ENCODE measurements at regions not wholly inside any gene's neighbourhood (a gene's known extent, or its start where the extent isn't known, plus 50 kb on each side); places are given as distances from the start of the nearest gene placed in this dataset.

GRCh38 chr18:14905350-14905749, 157.4 kb downstream of the ANKRD30B start:
- DNase-seq (ENCODE audit: low spot score): no peak

GRCh38 chr18:14905979-14906378, 158.0 kb downstream of the ANKRD30B start:
- no peak for DNase-seq (ENCODE audit: low spot score)

GRCh38 chr18:14907420-14907819, 159.4 kb downstream of the ANKRD30B start:
- DNase-seq (ENCODE audit: low spot score): no peak

- DNase-seq (ENCODE audit: low spot score): no peak
Measured at GRCh38 chr18:14908541-14908940, 160.6 kb downstream of the ANKRD30B start.

- DNase-seq (ENCODE audit: low spot score): no peak
Measured at GRCh38 chr18:14912967-14913366, 165.0 kb downstream of the ANKRD30B start.

- no peak for DNase-seq (ENCODE audit: low spot score)
Measured at GRCh38 chr18:14914121-14914520, 166.1 kb downstream of the ANKRD30B start.

GRCh38 chr18:14914771-14915170, 166.8 kb downstream of the ANKRD30B start:
- no peak for DNase-seq (ENCODE audit: low spot score)

GRCh38 chr18:14916181-14916580, 168.2 kb downstream of the ANKRD30B start:
- DNase-seq (ENCODE audit: low spot score): no peak

GRCh38 chr18:14916851-14917250, 168.9 kb downstream of the ANKRD30B start:
- DNase-seq (ENCODE audit: low spot score): no peak

- DNase-seq (ENCODE audit: low spot score): no peak
Measured at GRCh38 chr18:14917311-14917710, 169.3 kb downstream of the ANKRD30B start.

GRCh38 chr18:14919666-14920065, 171.7 kb downstream of the ANKRD30B start:
- no peak for DNase-seq (ENCODE audit: low spot score)

- DNase-seq (ENCODE audit: low spot score): no peak
Measured at GRCh38 chr18:14921031-14921430, 173.1 kb downstream of the ANKRD30B start.

GRCh38 chr18:14921547-14921946, 173.6 kb downstream of the ANKRD30B start:
- no peak for DNase-seq (ENCODE audit: low spot score)

- no peak for DNase-seq (ENCODE audit: low spot score)
Measured at GRCh38 chr18:14922031-14922430, 174.1 kb downstream of the ANKRD30B start.

GRCh38 chr18:14922965-14923565, 175.1 kb downstream of the ANKRD30B start:
- no peak for DNase-seq (ENCODE audit: low spot score)

GRCh38 chr18:14924226-14924625, 176.3 kb downstream of the ANKRD30B start:
- no peak for DNase-seq (ENCODE audit: low spot score)

GRCh38 chr18:14925281-14925709, 177.3 kb downstream of the ANKRD30B start:
- DNase-seq (ENCODE audit: low spot score): no peak

GRCh38 chr18:14927701-14928100, 179.7 kb downstream of the ANKRD30B start:
- no peak for DNase-seq (ENCODE audit: low spot score)

- DNase-seq (ENCODE audit: low spot score): no peak
Measured at GRCh38 chr18:14928396-14928795, 180.4 kb downstream of the ANKRD30B start.

- DNase-seq (ENCODE audit: low spot score): no peak
Measured at GRCh38 chr18:14930076-14930475, 182.1 kb downstream of the ANKRD30B start.

GRCh38 chr18:14930576-14930975, 182.6 kb downstream of the ANKRD30B start:
- no peak for DNase-seq (ENCODE audit: low spot score)

- DNase-seq (ENCODE audit: low spot score): no peak
Measured at GRCh38 chr18:14933049-14933851, 185.3 kb downstream of the ANKRD30B start.

- no peak for DNase-seq (ENCODE audit: low spot score)
Measured at GRCh38 chr18:14933964-14934363, 186.0 kb downstream of the ANKRD30B start.

- DNase-seq (ENCODE audit: low spot score): no peak
Measured at GRCh38 chr18:14935210-14935609, 187.2 kb downstream of the ANKRD30B start.

Measured in HuH-7 (cell line).